ENCODE measurements at regions not wholly inside any gene's neighbourhood (a gene's known extent, or its start where the extent isn't known, plus 50 kb on each side); places are given as distances from the start of the nearest gene placed in this dataset.

GRCh38 chrX:10797466-10797865 is 177.1 kb upstream of the MID1 start:
- TF ChIP-seq, protein P1, sequence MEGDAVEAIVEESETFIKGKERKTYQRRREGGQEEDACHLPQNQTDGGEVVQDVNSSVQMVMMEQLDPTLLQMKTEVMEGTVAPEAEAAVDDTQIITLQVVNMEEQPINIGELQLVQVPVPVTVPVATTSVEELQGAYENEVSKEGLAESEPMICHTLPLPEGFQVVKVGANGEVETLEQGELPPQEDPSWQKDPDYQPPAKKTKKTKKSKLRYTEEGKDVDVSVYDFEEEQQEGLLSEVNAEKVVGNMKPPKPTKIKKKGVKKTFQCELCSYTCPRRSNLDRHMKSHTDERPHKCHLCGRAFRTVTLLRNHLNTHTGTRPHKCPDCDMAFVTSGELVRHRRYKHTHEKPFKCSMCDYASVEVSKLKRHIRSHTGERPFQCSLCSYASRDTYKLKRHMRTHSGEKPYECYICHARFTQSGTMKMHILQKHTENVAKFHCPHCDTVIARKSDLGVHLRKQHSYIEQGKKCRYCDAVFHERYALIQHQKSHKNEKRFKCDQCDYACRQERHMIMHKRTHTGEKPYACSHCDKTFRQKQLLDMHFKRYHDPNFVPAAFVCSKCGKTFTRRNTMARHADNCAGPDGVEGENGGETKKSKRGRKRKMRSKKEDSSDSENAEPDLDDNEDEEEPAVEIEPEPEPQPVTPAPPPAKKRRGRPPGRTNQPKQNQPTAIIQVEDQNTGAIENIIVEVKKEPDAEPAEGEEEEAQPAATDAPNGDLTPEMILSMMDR (IDR thresholded peaks at IDR 0.05) = no peak
- no peak for TF ChIP-seq POLR2A (IDR thresholded peaks at IDR 0.05)
